Stimulated activated CD4-positive, alpha-beta T cell treated with anti-CD3 and anti-CD28 coated beads, Interleukin-4, amount 100 ng/mL, for 1 hour (primary cell): ENCODE measurements at regions not wholly inside any gene's neighbourhood (a gene's known extent, or its start where the extent isn't known, plus 50 kb on each side); places are given as distances from the start of the nearest gene placed in this dataset.

ENCODE experiments used
- DNase-seq: peaks from one replicate; pipeline ENCODE4 v3.0.0-alpha.2; 2020

DNA sequence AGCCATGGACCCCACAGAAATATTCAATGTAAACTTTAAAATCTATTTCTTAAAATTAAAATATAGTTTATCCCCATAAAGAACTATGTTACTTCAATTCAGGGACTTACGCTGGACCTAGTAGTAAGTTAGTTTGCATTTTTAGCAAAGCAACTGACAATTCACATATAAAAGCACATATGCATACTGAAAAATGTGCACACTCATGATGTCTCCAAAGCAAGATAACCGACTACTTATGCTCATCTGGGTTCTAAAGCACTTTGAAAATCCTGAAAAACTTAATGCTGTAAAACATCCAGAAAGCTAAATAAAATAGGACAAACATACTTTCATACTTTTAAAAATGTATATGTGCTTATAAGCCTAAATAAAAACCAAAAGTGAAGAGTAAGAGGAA, 264.4 kb upstream of the GAS1 start:
- DNase-seq: no peak

DNA sequence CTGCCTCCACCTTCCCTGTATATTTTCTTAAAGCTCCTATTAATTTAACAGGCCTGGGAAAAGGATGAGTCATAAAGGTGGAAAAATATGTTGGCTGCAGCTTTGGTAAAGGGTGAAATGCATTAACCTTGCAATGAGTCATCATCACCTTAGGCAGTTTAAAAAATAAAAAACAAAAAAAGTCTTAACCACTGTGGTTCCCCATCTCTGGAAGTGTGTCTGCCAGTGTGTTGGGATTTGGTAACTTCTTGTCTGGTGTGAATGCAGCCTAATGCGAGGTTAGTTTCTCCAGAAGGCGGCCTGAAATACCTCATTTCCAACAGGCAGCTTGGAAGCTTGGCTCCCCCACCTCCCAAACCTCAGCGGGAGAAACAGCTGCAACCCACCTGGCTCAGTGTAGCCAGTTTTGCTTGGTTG, 265.3 kb upstream of the GAS1 start:
- DNase-seq: no peak

DNA sequence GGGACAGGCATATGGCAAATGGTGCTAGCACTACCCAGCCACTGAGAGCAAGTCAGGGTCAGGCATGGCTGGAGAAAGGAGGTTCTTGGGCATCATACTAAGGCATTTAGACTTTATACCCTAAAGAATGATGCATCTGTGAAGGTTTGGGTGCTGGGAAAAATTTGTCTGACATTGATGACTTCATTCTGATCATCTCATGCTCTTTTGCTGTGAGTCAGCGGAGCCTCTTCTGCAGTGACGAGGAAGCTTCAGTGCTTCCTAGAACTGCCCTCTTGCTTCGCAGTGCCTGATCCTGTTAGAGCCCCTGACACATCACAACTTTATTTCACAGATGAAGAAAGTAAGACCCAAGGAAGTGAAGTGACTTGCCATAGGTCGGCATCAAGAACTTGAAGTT, 266.6 kb upstream of the GAS1 start:
- DNase-seq: no peak

GRCh38 chr9:87214991-87215390, 267.7 kb upstream of the GAS1 start:
- no peak for DNase-seq

- no peak for DNase-seq
These were observed 268.7 kb upstream of the GAS1 start for GRCh38 chr9:87216036-87216435.

DNA sequence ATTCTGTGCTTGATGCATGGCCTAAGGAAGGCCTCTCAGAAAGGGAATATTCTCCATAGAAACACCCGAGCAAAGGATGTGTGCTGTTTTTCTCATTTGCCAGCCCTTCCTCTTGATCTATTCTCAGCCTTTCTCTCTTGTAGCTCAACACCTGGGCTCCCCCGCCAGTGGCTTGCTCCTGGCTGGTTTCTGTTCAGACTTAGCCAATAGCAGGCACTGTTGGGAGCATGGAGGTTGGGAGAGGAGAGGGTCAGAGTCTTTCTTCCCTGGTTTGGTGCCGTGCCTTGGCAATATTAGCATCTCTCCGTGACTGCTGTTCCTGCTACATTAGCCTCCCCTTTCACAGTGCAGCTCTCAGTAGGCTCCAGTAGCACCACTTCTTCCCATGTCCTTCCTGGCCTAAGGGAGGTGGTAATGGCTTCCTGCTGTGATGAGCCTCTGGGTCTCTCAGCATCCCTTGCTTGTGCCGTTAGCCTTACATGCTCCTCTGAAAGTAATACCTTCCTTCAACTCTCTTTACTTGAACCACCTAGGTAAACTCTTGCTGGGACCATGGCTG, 269.7 kb upstream of the GAS1 start:
- no peak for DNase-seq

GRCh38 chr9:87223392-87224246, 274.0 kb upstream of the DAPK1 start:
- DNase-seq: no peak

DNA sequence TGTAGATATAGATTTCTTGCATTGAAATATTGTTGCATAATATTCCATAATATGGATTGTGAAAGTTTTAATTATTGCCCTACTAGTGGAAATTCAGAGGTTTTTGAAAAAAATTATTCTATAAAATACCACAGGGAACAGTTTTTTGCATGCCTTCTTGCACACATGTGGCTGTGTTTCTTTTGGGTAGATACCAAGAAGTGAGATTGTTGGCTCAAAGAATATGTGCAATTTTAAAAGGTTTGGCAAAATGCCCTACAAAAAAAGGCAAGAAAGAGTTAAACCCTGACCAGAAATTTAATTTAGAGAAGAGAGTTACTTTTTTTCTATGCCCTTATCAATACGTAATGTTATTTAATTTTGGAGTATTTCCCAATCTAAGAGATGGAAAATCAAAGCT, 270.8 kb upstream of the DAPK1 start:
- DNase-seq: no peak

GRCh38 chr9:87227456-87227855, 270.2 kb upstream of the DAPK1 start:
- no peak for DNase-seq

GRCh38 chr9:87229108-87229507, 268.6 kb upstream of the DAPK1 start:
- DNase-seq: no peak

DNA sequence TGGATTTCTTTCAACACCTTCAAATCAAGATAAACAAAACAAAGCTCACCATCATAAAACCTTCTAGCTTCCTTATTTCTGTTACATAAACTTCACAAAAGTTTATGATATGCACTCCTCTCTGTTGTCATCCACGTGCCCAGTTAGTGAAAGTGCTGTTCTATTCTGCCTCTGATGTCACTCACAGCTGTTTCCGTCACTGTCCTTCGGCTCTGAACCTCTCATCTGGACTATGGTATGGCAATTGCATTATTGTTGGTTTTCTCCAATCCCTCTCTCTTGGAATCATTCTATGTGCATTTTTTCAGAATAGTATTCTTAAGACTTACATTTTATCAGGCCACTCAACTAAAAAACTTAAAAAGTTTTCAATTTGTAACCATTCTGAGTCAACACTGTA, 264.2 kb upstream of the DAPK1 start:
- no peak for DNase-seq

DNA sequence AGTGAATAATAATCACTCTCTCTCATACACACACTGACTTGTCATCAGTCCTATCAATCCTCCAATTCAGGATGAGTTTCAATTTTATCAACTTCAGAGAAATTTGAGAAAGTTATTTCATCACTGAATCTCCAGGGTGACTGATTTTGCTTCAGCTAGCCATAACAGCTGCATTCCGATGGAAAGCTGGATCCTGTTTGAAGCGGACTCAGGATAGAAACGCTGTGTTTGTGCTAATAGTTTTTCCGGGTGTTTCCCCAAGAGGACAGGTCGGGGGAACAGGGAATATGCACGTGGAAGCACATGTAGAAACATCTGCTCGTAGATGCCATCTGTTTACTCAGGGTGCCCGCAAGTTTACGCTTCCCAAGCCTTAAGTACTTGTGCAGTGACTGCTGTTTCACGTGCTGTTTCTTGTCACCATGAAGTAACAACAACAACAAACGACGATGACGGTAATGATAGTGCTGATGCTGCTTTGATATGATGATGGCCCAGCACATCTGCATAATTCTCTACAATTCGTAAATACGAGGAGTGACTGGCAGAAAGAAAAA, 263.7 kb upstream of the DAPK1 start:
- no peak for DNase-seq

- no peak for DNase-seq
These were observed 262.8 kb upstream of the DAPK1 start for GRCh38 chr9:87234854-87235253.

DNA sequence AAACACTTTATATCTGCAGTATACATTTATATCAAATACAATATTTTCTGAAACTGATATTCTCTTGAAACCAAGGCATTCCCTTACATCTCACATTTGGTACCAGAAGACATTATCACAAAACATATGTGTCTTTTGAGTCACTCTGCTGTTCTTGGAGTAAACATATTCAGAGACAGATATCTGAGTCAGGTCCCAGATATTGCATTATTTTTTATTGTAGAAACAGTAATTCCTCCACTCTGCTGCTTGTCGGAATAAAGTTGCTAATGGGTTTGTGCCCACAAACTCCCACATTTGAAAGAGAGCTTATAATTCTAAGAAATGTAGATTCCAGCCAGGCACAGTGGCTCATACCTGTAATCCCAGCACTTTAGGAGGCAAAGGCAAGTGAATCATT, 261.1 kb upstream of the DAPK1 start:
- DNase-seq: no peak

DNA sequence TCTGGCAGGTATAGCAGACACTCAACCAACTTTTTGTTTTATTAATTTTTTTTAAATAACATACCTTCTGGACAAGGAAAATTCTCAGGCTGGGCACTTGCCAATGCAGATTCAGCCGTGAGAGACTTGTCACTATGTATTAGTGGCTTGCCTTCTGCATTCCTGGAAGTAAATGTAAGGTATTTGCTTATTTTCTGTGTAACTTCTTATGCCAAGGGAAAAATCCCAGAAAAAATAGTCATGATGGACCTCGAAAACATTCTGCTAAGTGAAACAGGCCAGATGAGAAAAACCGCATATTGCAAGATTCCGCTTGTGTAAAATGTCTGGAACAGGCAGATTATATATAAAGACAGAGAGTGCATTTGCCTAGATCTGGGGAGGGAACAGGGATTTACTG, 260.3 kb upstream of the DAPK1 start:
- DNase-seq: no peak

DNA sequence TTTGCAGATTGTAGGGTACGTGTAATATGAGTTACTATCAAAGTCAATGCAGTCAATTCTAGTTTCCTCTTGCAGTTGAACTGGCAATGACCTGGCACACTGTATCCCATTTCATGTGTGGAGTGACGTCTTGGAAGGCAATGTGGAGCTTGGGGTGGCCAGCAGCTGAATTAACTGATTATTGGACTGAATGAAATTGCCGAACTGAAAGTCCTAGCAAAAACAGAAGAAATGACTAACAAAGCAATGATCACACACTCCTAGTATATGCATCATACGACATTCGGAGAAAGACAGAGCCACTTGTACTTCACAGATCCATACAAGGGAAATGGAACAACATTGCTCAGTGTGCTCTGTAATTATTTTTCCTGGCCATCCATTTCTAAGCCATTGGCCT, 259.1 kb upstream of the DAPK1 start:
- no peak for DNase-seq

DNA sequence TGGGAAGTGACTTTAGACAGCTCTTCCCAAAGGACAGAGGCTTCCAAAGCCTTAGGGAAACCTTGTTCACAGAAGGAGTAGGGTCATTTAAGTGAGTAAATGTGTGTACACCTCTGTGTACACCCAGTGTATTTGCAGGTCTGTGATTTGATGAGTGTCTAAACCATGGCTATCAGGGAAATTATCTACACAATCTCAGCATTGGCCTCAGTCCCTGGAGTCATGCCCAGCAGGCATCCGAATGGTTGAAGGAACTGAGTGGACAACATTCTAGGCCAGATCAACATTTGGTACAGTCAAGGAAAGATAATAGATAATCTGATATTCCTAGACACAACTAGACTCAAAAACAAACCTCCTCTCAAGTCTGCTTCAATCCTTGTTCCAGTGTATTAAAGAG, 258.4 kb upstream of the DAPK1 start:
- DNase-seq: no peak

DNA sequence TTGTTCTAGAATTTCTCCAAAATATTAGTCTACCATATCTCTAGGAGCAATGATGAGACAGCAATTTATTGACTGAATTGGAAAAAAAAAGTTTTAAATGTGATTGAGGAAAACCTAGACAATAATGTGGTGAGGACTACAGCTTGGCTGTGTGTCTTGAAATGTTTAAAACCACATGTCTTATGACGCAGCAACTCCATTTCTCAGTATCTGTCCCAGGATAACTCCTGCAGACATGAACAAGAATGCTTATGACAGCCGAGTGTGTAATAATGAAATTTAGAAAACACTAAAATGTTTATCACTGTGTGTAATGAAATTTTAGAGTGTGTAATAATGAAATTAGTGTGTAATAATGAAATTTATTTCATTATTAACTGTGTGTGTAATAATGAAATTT, 254.1 kb upstream of the DAPK1 start:
- DNase-seq: no peak

GRCh38 chr9:87245271-87245670, 252.4 kb upstream of the DAPK1 start:
- no peak for DNase-seq

- DNase-seq: no peak
These were observed 250.6 kb upstream of the DAPK1 start for GRCh38 chr9:87247097-87247496.

DNA sequence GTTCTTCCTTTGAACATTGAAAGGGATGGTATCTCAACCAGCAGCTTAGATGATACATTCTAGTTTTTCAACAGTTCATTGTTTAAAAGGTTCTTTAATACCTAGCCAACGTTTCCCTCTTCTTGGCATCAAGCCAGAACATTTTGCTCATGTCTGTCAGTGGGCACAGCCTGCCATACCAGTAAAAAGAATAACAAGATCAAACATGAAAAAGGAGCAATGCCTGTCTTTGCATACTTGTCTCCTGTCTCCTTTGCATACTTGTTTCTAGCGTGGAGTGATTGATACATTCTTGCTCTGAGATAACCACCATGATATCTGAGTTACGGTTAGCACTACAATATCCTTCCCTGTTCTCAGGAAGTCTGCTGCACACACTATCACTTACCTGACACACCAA, 248.6 kb upstream of the DAPK1 start:
- DNase-seq: no peak

DNA sequence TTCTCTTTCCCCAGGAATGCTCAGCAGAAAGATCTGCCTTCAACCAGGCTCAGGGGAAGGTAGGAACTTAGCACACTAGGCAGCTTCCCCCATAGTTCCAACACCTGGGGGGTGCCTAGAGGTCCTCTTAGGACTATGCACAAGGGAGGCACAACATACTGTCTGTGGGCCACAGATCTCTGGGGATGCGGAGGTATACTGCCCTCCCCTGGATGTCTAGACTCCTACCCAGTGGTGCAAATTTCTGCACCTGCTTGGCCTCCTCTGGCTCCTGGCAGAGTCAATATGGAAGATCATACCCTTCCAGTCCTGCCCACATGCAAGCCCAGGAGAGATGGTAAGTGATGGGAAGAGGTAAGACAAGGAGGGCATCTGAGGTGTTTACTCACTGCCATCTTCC, 247.5 kb upstream of the DAPK1 start:
- DNase-seq: no peak

- no peak for DNase-seq
These were observed 242.1 kb upstream of the DAPK1 start for GRCh38 chr9:87255431-87256155.

DNA sequence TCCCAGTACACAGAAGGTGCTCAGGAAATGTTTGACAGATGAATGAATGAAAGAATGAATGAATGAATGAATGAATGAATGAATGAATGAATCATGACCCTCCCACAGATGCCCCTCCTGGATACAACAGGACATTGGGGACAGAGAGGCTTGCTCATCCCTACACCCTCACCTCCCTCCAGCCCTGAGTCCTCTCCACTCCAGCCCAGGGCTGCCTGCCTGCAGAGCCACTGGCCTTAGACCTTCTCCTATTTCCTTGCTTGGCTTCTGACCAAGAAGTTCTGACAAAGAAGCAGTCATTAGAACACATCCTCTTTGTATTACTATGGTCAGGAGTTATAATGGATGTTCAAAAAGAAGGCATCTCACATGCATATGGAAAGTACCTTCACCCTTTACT, 240.7 kb upstream of the DAPK1 start:
- DNase-seq: no peak
